Right atrium auricular region (tissue), 2 donors: ENCODE measurements at regions not wholly inside any gene's neighbourhood (a gene's known extent, or its start where the extent isn't known, plus 50 kb on each side); places are given as distances from the start of the nearest gene placed in this dataset.
"Not testable (repeated sequence)": the region's sequence is repeated elsewhere in the genome, so short reads cannot be mapped to it uniquely, and the experiment has no call there.

Source experiments
- DNase-seq: peaks from one replicate; pipeline ENCODE4 v3.0.0-alpha.2; 2019; ENCODE audit warnings: low spot score
- H3K27ac ChIP-seq, 2 donors: fragments of 200-600 bp; sonication (generic); 1 replicate in 1 of 2; 2 replicates in 1 of 2; pipeline ENCODE4 v1.5.1; 2016 to 2019
- H3K27me3 ChIP-seq, 2 donors: fragments of 200-600 bp; sonication (generic); one replicate each; pipeline versions ENCODE4 v1.5.1 to v1.6.0; 2017 to 2019
- H3K36me3 ChIP-seq: fragments of 200-600 bp; sonication (generic); one replicate; pipeline ENCODE4 v1.5.1; 2016
- H3K4me1 ChIP-seq, 2 donors: fragments of 200-600 bp; sonication (generic); one replicate each; pipeline versions ENCODE4 v1.5.1 to v1.6.0; 2017 to 2019
- H3K4me3 ChIP-seq, 2 donors: fragments of 200-600 bp; sonication (generic); 1 replicate in 1 of 2; 2 replicates in 1 of 2; pipeline ENCODE4 v1.5.1; 2017 to 2019; ENCODE audit warnings: mild to moderate bottlenecking in 1 of 2, moderate library complexity in 1 of 2
- H3K9me3 ChIP-seq, 2 donors: fragments of 200-600 bp; sonication (generic); one replicate each; pipeline ENCODE4 v1.5.1; 2019
- CTCF ChIP-seq, 2 donors: fragments of 200-600 bp; sonication (generic); IDR thresholded peaks; one replicate each; pipeline ENCODE4 v1.5.1; 2019; ENCODE audit warnings: antibody characterized with exemption in 2 of 2

- H3K9me3 ChIP-seq = no peaks in the 10 kb centered on the region
- H3K36me3 ChIP-seq = no peaks in the 10 kb centered on the region
- no peak for TF ChIP-seq CTCF (IDR thresholded peaks at IDR 0.05)
- no peak overlapping the region for H3K4me3 ChIP-seq
- no peak overlapping the region for H3K27ac ChIP-seq
- DNase-seq = no peak
- H3K4me1 ChIP-seq = no peaks in the 10 kb centered on the region
- H3K27me3 ChIP-seq = no peaks in the 10 kb centered on the region
Observed at GRCh38 chr17:21595086-21595485, 97.2 kb upstream of the KCNJ18 start.

DNA sequence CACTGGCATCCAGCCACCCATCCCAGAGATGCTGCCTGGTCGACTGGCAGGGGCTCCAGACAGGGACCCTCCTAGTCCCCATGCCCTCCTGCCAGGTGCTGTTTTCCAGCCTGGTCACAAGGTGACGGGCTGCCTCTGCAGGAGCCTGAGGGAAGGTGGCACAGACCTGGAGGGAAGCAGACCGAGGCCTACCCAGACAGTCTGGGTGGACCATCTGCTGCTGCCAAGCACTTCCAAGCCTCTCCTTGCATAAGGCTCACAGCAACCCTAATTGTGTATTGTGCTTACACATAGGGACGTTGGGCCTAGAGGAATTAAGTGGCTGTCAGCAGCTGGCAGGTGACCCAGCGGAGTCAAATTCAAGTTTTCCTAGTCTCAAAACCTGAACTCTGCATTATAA is 90.1 kb upstream of the KCNJ18 start:
- no peaks in the 10 kb centered on the region for H3K4me1 ChIP-seq
- TF ChIP-seq CTCF (IDR thresholded peaks at IDR 0.05) = no peak
- no peaks in the 10 kb centered on the region for H3K9me3 ChIP-seq
- H3K36me3 ChIP-seq = no peaks in the 10 kb centered on the region
- H3K27ac ChIP-seq = no peak overlapping the region
- H3K4me3 ChIP-seq = no peak overlapping the region
- no peaks in the 10 kb centered on the region for H3K27me3 ChIP-seq
- no peak for DNase-seq

DNA sequence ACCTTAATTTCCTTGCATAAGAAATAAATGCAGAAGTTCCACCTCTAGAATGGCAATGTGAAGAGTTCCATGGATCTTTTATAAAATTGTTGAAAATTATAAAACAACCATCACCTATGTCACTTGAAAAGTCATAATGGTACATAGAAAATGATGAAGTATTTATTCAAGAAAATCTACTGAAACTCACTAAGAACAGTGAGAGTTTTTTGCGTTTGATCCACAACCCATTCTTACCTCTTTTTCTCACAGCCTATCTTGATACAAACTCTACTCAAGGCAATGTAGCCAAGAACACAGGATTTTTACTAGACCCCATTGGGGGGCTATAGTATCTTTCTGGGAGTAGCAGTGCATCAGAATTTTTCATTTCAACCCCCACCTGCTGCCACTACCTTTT is 89.0 kb upstream of the KCNJ18 start:
- not testable (repeated sequence) for H3K27ac ChIP-seq, DNase-seq, H3K4me3 ChIP-seq

GRCh38 chr17:21611443-21611842 is 80.9 kb upstream of the KCNJ18 start:
- not testable (repeated sequence) for H3K27me3 ChIP-seq, H3K4me3 ChIP-seq, DNase-seq, H3K4me1 ChIP-seq, H3K27ac ChIP-seq, H3K36me3 ChIP-seq, H3K9me3 ChIP-seq

More for the DNA sequence above, 89.0 kb upstream of the KCNJ18 start:
- not testable (repeated sequence) for H3K27me3 ChIP-seq, H3K36me3 ChIP-seq, H3K4me1 ChIP-seq, H3K9me3 ChIP-seq

- not testable (repeated sequence) for H3K4me3 ChIP-seq, H3K27ac ChIP-seq, H3K9me3 ChIP-seq, H3K36me3 ChIP-seq, H3K27me3 ChIP-seq, DNase-seq, H3K4me1 ChIP-seq
Observed at GRCh38 chr17:21612123-21613070, 79.9 kb upstream of the KCNJ18 start.

DNA sequence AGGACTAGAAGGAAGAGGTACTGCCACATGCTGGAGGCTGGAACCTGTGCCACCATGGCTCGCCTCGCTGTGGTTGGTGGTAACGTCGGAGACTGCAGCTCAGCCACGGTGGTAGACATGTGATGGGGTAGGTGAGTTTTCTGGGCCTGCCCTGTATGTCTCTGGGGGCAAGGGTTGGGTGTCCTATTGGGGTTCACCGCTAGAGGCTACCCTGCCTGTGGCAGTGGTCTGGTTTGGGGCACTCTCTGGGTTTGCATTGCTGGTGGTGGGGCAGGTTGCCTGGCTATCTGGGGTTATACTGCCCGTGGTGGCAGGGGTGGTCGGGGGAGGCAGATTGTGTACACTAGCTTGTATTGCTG is 79.3 kb upstream of the KCNJ18 start:
- no peaks in the 10 kb centered on the region for H3K36me3 ChIP-seq
- no peaks in the 10 kb centered on the region for H3K9me3 ChIP-seq
- no peak overlapping the region for H3K27ac ChIP-seq
- H3K4me3 ChIP-seq = no peak overlapping the region
- no peaks in the 10 kb centered on the region for H3K27me3 ChIP-seq
- no peak for DNase-seq
- no peaks in the 10 kb centered on the region for H3K4me1 ChIP-seq
- TF ChIP-seq CTCF (IDR thresholded peaks at IDR 0.05) = no peak

- H3K27ac ChIP-seq, H3K4me3 ChIP-seq, DNase-seq: not testable (repeated sequence)
Observed at GRCh38 chr17:21626987-21627386, 65.3 kb upstream of the KCNJ18 start.

More at GRCh38 chr17:21626987-21627386, 65.3 kb upstream of the KCNJ18 start:
- not testable (repeated sequence) for H3K27me3 ChIP-seq, H3K36me3 ChIP-seq, H3K9me3 ChIP-seq, H3K4me1 ChIP-seq
